ENCODE measurements at regions not wholly inside any gene's neighbourhood (a gene's known extent, or its start where the extent isn't known, plus 50 kb on each side); places are given as distances from the start of the nearest gene placed in this dataset.

DNA sequence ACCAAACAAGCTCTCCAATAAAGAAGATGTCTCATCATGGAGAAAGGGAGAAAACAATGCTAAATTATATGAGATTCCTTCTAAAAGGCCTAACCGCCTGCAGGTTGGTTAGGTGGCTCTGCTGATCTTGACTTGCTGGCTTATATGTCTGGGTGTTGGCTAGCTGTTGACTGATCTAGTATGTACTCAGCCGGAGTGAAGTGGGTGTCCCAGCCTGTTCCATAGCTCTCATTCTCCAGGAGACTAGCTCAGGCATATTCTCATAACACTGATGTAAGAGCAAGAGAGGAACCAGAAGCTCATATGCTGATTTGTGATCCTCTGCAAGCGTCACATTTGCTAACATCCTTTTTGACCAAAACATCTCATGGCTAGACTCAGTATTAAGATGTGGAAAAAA is 473.0 kb downstream of the BMP2 start:
- Histone ChIP-seq H4K8ac (ENCODE audit: low read depth in 2 of 2, low read length in 2 of 2) (no peak overlapping the region), H2BK120ac (ENCODE audit: low read depth, low read length) (no peak overlapping the region), H3K4me2 (ENCODE audit: low read depth, low read length) (no peak overlapping the region), H2BK5ac (ENCODE audit: low read depth, low read length, poor library complexity, severe bottlenecking) (no peak overlapping the region), H3K4me1 (ENCODE audit: control insufficient read depth, insufficient read depth, low read length) (no peaks in the 10 kb centered on the region), H3K27ac (ENCODE audit: insufficient read depth, low read length) (no peak overlapping the region), H2AK9ac (replicated peaks; ENCODE audit: low read depth, low read length, poor library complexity) (no peak overlapping the region), H3K4ac (ENCODE audit: low read depth, low read length) (no peak overlapping the region), H4K5ac (ENCODE audit: low read depth, low read length) (no peak overlapping the region), H3K79me1 (ENCODE audit: low read depth in 1 of 2, low read length in 2 of 2) (no peaks in the 10 kb centered on the region), H3K9ac (ENCODE audit: low read depth, low read length) (no peak overlapping the region), H3K9me3 (ENCODE audit: control insufficient read depth, insufficient read depth, low read length) (no peaks in the 10 kb centered on the region), H3K36me3 (ENCODE audit: control insufficient read depth, insufficient read depth, low read length) (no peaks in the 10 kb centered on the region), H2BK20ac (ENCODE audit: low read depth, low read length) (no peak overlapping the region), H4K91ac (ENCODE audit: insufficient read depth, low read depth, low read length) (no peak overlapping the region), H3K56ac (ENCODE audit: extremely low read depth, insufficient read depth, low read length) (no peak overlapping the region), H3K27me3 (ENCODE audit: control insufficient read depth, insufficient read depth, low read length) (no peaks in the 10 kb centered on the region), H3K9me1 (ENCODE audit: insufficient read depth, low read length) (no peaks in the 10 kb centered on the region), H2BK15ac (ENCODE audit: low read depth, low read length) (no peak overlapping the region), H3K23ac (ENCODE audit: low read depth, low read length) (no peak overlapping the region), H3K4me3 (ENCODE audit: insufficient read depth, low read depth, low read length) (no peak overlapping the region), H2AFZ (replicated peaks; ENCODE audit: low read length, poor library complexity) (no peak overlapping the region), H4K20me1 (ENCODE audit: insufficient read depth, low read length) (no peaks in the 10 kb centered on the region), H3K14ac (replicated peaks; ENCODE audit: low read depth, low read length) (no peak overlapping the region), H2AK5ac (ENCODE audit: low read depth, low read length) (no peak overlapping the region), H3K18ac (ENCODE audit: low read depth, low read length) (no peak overlapping the region)
- in situ Hi-C loops (cut with MboI; ENCODE audit: low sequenced_read_pairs), result no loop called here
- BruUV-seq (replicated peaks), result no TSS peak
- no CpG with 5 or more reads among the region's 3 CpGs for WGBS, 2 experiments (ENCODE audit: extremely low coverage in 2 of 2, insufficient read length in 1 of 2)
- DNase-seq (no peak), ATAC-seq (ENCODE audit: low read depth) (no peak)
- intact Hi-C loops (cut with micrococcal nuclease), result no loop called here
- ChIA-PET CTCF (no interaction called here), POLR2A (ENCODE audit: unreplicated experiment) (no interaction called here)
- TF ChIP-seq, protein P1, sequence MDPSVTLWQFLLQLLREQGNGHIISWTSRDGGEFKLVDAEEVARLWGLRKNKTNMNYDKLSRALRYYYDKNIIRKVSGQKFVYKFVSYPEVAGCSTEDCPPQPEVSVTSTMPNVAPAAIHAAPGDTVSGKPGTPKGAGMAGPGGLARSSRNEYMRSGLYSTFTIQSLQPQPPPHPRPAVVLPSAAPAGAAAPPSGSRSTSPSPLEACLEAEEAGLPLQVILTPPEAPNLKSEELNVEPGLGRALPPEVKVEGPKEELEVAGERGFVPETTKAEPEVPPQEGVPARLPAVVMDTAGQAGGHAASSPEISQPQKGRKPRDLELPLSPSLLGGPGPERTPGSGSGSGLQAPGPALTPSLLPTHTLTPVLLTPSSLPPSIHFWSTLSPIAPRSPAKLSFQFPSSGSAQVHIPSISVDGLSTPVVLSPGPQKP (IDR thresholded peaks at IDR 0.05; ENCODE audit: borderline replicate concordance, low read depth, low read length), result no peak
- TF ChIP-seq SMC3 (IDR thresholded peaks at IDR 0.05; ENCODE audit: low read depth, low read length) (no peak), MAFK (IDR thresholded peaks at IDR 0.05; ENCODE audit: low read depth, low read length) (no peak), RCOR1 (IDR thresholded peaks at IDR 0.05; ENCODE audit: insufficient replicate concordance, low read length) (no peak), RAD21 (IDR thresholded peaks at IDR 0.05; ENCODE audit: low read length) (no peak), MXI1 (IDR thresholded peaks at IDR 0.05; ENCODE audit: borderline replicate concordance, low read depth, low read length) (no peak), CHD1 (IDR thresholded peaks at IDR 0.05; ENCODE audit: low read depth, low read length) (no peak), NFE2L2 (IDR thresholded peaks at IDR 0.05; ENCODE audit: low read depth, low read length) (no peak), CEBPB (IDR thresholded peaks at IDR 0.05; ENCODE audit: low read depth, low read length) (no peak), RFX5 (IDR thresholded peaks at IDR 0.05; ENCODE audit: low read depth, low read length) (no peak), BHLHE40 (IDR thresholded peaks at IDR 0.05; ENCODE audit: low read depth, low read length) (no peak), POLR2A (IDR thresholded peaks at IDR 0.05; ENCODE audit: low read depth, low read length) (no peak), FOS (IDR thresholded peaks at IDR 0.05; ENCODE audit: low read depth, low read length) (no peak)
- TF ChIP-seq, protein P2, sequence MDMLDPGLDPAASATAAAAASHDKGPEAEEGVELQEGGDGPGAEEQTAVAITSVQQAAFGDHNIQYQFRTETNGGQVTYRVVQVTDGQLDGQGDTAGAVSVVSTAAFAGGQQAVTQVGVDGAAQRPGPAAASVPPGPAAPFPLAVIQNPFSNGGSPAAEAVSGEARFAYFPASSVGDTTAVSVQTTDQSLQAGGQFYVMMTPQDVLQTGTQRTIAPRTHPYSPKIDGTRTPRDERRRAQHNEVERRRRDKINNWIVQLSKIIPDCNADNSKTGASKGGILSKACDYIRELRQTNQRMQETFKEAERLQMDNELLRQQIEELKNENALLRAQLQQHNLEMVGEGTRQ (IDR thresholded peaks at IDR 0.05; ENCODE audit: low read depth, low read length), result no peak
- TF ChIP-seq, protein P3, sequence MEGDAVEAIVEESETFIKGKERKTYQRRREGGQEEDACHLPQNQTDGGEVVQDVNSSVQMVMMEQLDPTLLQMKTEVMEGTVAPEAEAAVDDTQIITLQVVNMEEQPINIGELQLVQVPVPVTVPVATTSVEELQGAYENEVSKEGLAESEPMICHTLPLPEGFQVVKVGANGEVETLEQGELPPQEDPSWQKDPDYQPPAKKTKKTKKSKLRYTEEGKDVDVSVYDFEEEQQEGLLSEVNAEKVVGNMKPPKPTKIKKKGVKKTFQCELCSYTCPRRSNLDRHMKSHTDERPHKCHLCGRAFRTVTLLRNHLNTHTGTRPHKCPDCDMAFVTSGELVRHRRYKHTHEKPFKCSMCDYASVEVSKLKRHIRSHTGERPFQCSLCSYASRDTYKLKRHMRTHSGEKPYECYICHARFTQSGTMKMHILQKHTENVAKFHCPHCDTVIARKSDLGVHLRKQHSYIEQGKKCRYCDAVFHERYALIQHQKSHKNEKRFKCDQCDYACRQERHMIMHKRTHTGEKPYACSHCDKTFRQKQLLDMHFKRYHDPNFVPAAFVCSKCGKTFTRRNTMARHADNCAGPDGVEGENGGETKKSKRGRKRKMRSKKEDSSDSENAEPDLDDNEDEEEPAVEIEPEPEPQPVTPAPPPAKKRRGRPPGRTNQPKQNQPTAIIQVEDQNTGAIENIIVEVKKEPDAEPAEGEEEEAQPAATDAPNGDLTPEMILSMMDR (conservative IDR thresholded peaks at IDR 0.05; ENCODE audit: low read depth, low read length), result no peak
- dilution Hi-C loops (cut with HindIII; ENCODE audit: low sequenced_read_pairs, unreplicated experiment), result no loop called here
